ENCODE measurements at regions not wholly inside any gene's neighbourhood (a gene's known extent, or its start where the extent isn't known, plus 50 kb on each side); places are given as distances from the start of the nearest gene placed in this dataset.

- intact Hi-C loops (cut with micrococcal nuclease; ENCODE audit: unreplicated experiment), result loop anchor here (10.0 kb wide), 2 partner anchors 108 to 122 kb away; partner anchors contain the start of gene PCDH7
- ChIA-PET CTCF (no interaction called here), POLR2A (ENCODE audit: low non-redundant PET) (no interaction called here)
- Histone ChIP-seq H3K27me3 (replicated peaks; ENCODE audit: insufficient read depth, low read depth, low read length, poor library complexity) (no peaks in the 10 kb centered on the region), H3K4me3 (ENCODE audit: low read depth, low read length, poor library complexity, severe bottlenecking) (no peak overlapping the region), H3K4me1 (ENCODE audit: insufficient read depth, low read length, poor library complexity, severe bottlenecking) (peaks cover 68% of the 10 kb centered on the region), H3K27ac (ENCODE audit: low read depth, low read length, poor library complexity, severe bottlenecking) (no peak overlapping the region), H3K9me3 (ENCODE audit: low read depth, low read length, poor library complexity, severe bottlenecking) (no peaks in the 10 kb centered on the region), H3K36me3 (ENCODE audit: insufficient read depth, low read length, poor library complexity, severe bottlenecking) (no peaks in the 10 kb centered on the region)
- TF ChIP-seq CTCF (conservative IDR thresholded peaks at IDR 0.05; ENCODE audit: low read depth, low read length), result no peak
- no peak for TF ChIP-seq EZH2 (IDR thresholded peaks at IDR 0.05; ENCODE audit: borderline replicate concordance, low read depth, low read length, poor library complexity, severe bottlenecking)
- no TSS peak for BruUV-seq (replicated peaks)
- no peak for DNase-seq (ENCODE audit: low spot score)
Observed at GRCh38 chr4:30833206-30833605, 113.0 kb downstream of the PCDH7 start.

- TF ChIP-seq CTCF (conservative IDR thresholded peaks at IDR 0.05; ENCODE audit: low read depth, low read length), result no peak
- TF ChIP-seq EZH2 (IDR thresholded peaks at IDR 0.05; ENCODE audit: borderline replicate concordance, low read depth, low read length, poor library complexity, severe bottlenecking), result no peak
- intact Hi-C loops (cut with micrococcal nuclease; ENCODE audit: unreplicated experiment), result loop anchor here (10.0 kb wide), 2 partner anchors 110 to 120 kb away; partner anchors contain the start of gene PCDH7
- no peaks in the 10 kb centered on the region for H3K27me3 ChIP-seq (replicated peaks; ENCODE audit: insufficient read depth, low read depth, low read length, poor library complexity)
- no peak overlapping the region for H3K4me3 ChIP-seq (ENCODE audit: low read depth, low read length, poor library complexity, severe bottlenecking)
- no peak overlapping the region for H3K27ac ChIP-seq (ENCODE audit: low read depth, low read length, poor library complexity, severe bottlenecking)
- peaks cover 79% of the 10 kb centered on the region for H3K4me1 ChIP-seq (ENCODE audit: insufficient read depth, low read length, poor library complexity, severe bottlenecking)
- no peak for DNase-seq (ENCODE audit: low spot score)
- no TSS peak for BruUV-seq (replicated peaks)
- no peaks in the 10 kb centered on the region for H3K36me3 ChIP-seq (ENCODE audit: insufficient read depth, low read length, poor library complexity, severe bottlenecking)
- CTCF ChIA-PET, result no interaction called here
- POLR2A ChIA-PET (ENCODE audit: low non-redundant PET), result no interaction called here
- no peaks in the 10 kb centered on the region for H3K9me3 ChIP-seq (ENCODE audit: low read depth, low read length, poor library complexity, severe bottlenecking)
Observed at GRCh38 chr4:30835044-30835443, 114.9 kb downstream of the PCDH7 start.

DNA sequence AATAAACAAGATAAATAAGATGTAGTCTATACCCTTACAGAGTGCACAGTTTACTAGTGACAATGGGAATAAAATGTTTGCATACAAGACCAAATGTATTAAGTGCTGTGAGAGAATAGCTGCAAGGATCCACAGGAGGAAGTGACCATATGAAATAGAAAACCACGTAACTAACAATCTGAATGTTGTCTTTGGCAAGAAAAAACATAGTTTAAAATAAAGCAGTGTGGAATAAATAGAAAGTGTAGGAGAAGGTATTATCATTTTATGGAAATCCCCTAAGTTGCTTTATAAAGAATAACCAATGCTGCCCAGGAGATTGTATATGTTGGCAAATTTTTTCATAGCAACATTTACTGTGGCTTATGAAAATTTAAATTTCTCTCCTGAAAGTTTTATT lies 116.1 kb downstream of the PCDH7 start:
- H3K4me1 ChIP-seq (ENCODE audit: insufficient read depth, low read length, poor library complexity, severe bottlenecking), result peaks cover 91% of the 10 kb centered on the region
- TF ChIP-seq CTCF (conservative IDR thresholded peaks at IDR 0.05; ENCODE audit: low read depth, low read length), result no peak
- no peaks in the 10 kb centered on the region for H3K36me3 ChIP-seq (ENCODE audit: insufficient read depth, low read length, poor library complexity, severe bottlenecking)
- no peak overlapping the region for H3K27ac ChIP-seq (ENCODE audit: low read depth, low read length, poor library complexity, severe bottlenecking)
- CTCF ChIA-PET, result no interaction called here
- DNase-seq (ENCODE audit: low spot score), result no peak
- no TSS peak for BruUV-seq (replicated peaks)
- H3K4me3 ChIP-seq (ENCODE audit: low read depth, low read length, poor library complexity, severe bottlenecking), result no peak overlapping the region
- POLR2A ChIA-PET (ENCODE audit: low non-redundant PET), result no interaction called here
- intact Hi-C loops (cut with micrococcal nuclease; ENCODE audit: unreplicated experiment), result loop anchor here (10.0 kb wide), 2 partner anchors 111 to 119 kb away; partner anchors contain the start of gene PCDH7
- no peaks in the 10 kb centered on the region for H3K9me3 ChIP-seq (ENCODE audit: low read depth, low read length, poor library complexity, severe bottlenecking)
- no peaks in the 10 kb centered on the region for H3K27me3 ChIP-seq (replicated peaks; ENCODE audit: insufficient read depth, low read depth, low read length, poor library complexity)
